Motor neuron (in vitro differentiated cells): ENCODE measurements at regions not wholly inside any gene's neighbourhood (a gene's known extent, or its start where the extent isn't known, plus 50 kb on each side); places are given as distances from the start of the nearest gene placed in this dataset.
"Not testable (repeated sequence)": the region's sequence is repeated elsewhere in the genome, so short reads cannot be mapped to it uniquely, and the experiment has no call there.

Experiments
- ATAC-seq, 8 experiments: fragments of 200-7000 bp; cut with Tn5 transposase; replicated peaks in 6 of 8; 2 replicates each; pipeline ENCODE4 v1.8.0; 2021; ENCODE audit warnings: mild to moderate bottlenecking in 8 of 8, moderate library complexity in 8 of 8
- H3K27ac ChIP-seq, 2 donors: fragments of 250-450 bp; sonication (Bioruptor Pico); 2 replicates each; pipeline ENCODE4 v1.9.0; 2021; ENCODE audit warnings: antibody characterized with exemption in 2 of 2, mild to moderate bottlenecking in 2 of 2, moderate library complexity in 1 of 2
- H3K4me1 ChIP-seq, 2 donors: fragments of 250-450 bp; sonication (Bioruptor Pico); replicated peaks in 1 of 2; 2 replicates each; pipeline ENCODE4 v1.6.1; 2021; ENCODE audit warnings: antibody characterized with exemption in 2 of 2, mild to moderate bottlenecking in 2 of 2, moderate library complexity in 1 of 2
- H3K4me3 ChIP-seq, 5 donors: fragments of 250-450 bp; sonication (Bioruptor Pico); 2 replicates each; pipeline ENCODE4 v1.9.0; 2021; ENCODE audit warnings: antibody characterized with exemption in 5 of 5, mild to moderate bottlenecking in 5 of 5, moderate library complexity in 4 of 5
- WGBS, 10 experiments: fragments of 450-650 bp; shearing (Covaris generic); methylation state at CpG; one replicate each; pipeline ENCODE4 v1.0.0; 2022; 5-methylcytosine and 5-hydroxymethylcytosine counted together
- in situ Hi-C, 9 experiments: fragments of 400-800 bp; cut with MboI; loops; one replicate each; pipeline ENCODE4 v1.15.0; 2021; ENCODE audit warnings: low sequenced_read_pairs in 9 of 9, low pct_unique_long_range_greater_than_20kb in 2 of 9; ENCODE audit not compliant: unreplicated experiment in 9 of 9

DNA sequence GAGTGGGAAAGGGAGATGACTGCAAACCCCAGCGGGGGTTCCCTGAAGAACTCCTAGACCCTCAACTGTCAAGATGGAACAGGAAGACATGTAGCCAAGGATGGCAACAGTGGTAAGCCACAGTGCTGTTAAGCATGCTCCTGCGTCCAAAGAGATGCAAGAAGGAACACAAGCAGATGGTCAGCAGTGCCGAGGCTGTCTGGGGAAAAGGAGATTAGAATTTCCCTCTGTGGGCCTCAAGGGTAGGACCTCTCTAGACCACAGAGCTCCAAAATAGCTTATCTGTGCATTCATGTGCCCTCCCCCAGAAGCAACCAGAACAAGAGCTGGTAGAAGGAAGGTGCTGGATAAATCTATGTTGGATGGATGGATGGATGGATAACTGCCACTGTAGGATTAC lies 82.0 kb upstream of the CPEB2 start:
- Histone ChIP-seq H3K4me3 (no peak overlapping the region), H3K4me1 (peaks cover 3 to 4% of the 10 kb centered on the region in 2 donors), H3K27ac (no peak overlapping the region)
- 25 to 100% (median 50%) methylated on average over 1 to 3 of the region's 3 CpGs; no CpG with 5 or more reads in 5 of the 10 experiments for WGBS, 10 experiments
- ATAC-seq: no peak
- in situ Hi-C loops: no loop called here

DNA sequence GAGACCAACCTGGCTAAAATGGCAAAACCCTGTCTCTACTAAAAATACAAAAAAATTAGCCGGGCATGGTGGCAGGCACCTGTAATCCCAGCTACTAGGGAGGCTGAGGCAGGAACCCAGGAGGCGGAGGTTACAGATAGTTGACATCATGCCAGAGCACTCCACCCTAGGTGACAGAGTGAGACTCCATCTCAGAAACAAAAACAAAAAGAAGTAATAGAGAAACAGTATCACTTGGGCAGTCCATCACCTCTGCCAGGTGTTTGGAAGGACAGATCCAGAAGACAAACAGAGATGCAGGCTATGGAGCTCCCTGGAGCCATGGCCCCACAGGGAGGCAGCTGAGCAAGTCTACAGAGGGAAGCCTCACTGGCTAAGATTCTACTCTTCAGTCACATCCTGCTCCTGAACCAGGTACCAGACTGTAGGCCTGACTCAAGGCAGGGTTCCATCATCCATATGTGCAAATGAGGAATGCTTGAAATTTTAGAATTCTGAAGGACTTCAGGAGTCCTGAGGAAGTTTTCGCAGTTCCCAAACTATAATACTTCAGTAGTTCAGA lies 81.4 kb upstream of the CPEB2 start:
- peaks cover 3 to 4% of the 10 kb centered on the region in 2 donors for H3K4me1 ChIP-seq
- no peak for ATAC-seq
- in situ Hi-C loops: no loop called here
- WGBS, 10 experiments: 58 to 100% (median 100%) methylated on average over 1 to 3 of the region's 3 CpGs; no CpG with 5 or more reads in 4 of the 10 experiments
- no peak overlapping the region for H3K27ac ChIP-seq
- H3K4me3 ChIP-seq: no peak overlapping the region

DNA sequence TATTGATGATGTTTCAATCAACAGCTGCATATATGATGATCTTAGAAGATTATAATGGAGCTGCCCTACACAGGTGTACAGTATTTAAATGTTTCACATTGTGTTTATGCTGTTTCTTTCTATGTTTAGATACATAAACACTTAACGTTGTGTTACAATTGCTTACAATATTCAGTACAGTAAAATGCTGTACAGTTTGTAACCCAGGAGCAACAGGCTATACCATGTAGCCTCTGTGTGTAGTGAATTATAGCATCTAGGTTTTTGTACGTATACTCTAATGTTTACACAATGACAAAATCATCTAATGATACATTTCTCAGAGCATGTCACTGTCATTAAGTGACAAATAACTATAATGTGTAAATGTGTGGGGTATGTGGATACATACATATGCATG lies 80.5 kb upstream of the CPEB2 start:
- ATAC-seq, H3K4me3 ChIP-seq, H3K27ac ChIP-seq, H3K4me1 ChIP-seq, in situ Hi-C loops: not testable (repeated sequence)
- WGBS, 10 experiments: 80 to 100% (median 84%) methylated on average over 1 to 2 of the region's 2 CpGs; no CpG with 5 or more reads in 4 of the 10 experiments

DNA sequence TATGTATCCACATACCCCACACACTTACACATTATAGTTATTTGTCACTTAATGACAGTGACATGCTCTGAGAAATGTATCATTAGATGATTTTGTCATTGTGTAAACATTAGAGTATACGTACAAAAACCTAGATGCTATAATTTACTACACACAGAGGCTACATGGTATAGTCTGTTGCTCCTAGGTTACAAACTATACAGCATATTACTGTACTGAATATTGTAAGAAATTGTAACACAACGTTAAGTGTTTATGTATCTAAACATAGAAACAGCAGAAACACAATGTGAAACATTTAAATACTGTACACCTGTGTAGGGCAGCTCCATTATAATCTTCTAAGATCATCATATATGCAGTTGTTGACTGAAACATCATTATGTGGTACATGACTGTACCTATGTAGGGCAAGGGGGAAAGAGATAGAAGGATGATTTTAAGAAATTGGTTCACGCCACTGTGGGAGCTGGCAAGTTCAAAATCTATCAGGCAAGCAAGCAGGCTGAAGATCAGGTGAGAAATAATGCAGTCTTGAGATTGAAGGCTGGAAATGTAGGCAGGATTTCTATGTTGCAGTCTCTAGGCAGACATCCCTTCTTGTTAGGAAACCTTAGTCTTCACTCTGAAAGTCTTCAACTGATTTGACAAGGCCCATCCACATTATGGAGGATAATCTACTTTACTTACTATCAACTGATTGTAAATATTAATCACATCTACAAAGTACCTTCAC lies 78.0 kb upstream of the CPEB2 start:
- in situ Hi-C loops: no loop called here
- 33 to 97% (median 82%) methylated on average over 1 to 3 of the region's 3 CpGs; no CpG with 5 or more reads in 4 of the 10 experiments for WGBS, 10 experiments
- no peak for ATAC-seq

DNA sequence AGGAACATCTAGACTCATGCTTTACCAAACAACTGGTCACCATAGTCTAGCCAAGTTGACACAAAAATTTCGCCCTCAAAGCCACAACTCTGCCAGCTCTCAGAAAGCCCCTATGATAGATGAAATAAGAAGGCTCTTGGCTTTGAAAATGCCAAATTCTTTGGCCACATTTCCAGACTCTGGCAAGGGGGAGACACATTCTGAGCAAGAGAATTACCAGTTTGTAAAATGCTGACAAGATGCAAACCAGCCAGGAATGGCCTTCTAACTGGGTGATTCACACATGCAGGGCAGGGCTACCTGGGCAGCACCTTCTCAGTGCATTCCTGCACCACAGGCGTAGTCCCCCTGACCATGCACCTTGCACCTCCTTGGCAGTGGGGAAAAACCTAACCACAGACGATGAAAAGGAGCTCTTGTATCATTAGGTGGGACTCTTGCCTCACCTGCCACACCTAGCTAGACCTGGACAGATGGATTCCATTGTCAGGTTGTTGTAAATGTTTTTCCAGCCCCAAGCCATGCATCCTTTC lies 77.4 kb upstream of the CPEB2 start:
- ATAC-seq: no peak
- Histone ChIP-seq H3K4me1 (no peaks in the 10 kb centered on the region), H3K4me3 (no peak overlapping the region), H3K27ac (no peak overlapping the region)
- in situ Hi-C loops: no loop called here
- WGBS, 10 experiments: 0 to 100% (median 25%) methylated on average over 1 to 3 of the region's 3 CpGs; no CpG with 5 or more reads in 5 of the 10 experiments

More for the DNA sequence above, 78.0 kb upstream of the CPEB2 start:
- Histone ChIP-seq H3K4me1 (no peaks in the 10 kb centered on the region), H3K27ac (no peak overlapping the region), H3K4me3 (no peak overlapping the region)

DNA sequence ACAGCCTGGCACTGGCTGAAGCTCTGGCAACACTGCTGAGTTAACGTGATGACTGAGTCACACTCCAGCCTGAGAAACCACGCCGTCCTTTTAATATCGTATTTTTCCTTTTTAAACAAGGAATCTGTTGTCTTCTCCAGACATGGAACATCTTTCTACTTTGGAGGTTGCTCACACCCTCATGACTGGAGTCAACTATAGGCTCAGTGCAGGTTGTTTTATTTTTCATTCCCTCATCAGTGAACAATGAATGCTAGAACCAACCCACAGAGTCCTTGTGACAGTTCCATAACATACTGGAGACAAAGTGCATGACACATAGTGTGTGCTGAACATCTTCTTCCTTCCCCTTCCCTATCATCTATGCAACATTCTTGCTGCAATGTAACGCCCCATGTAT lies 76.8 kb upstream of the CPEB2 start:
- in situ Hi-C loops: no loop called here
- 14 to 93% (median 60%) methylated on average over 1 to 5 of the region's 5 CpGs; no CpG with 5 or more reads in 3 of the 10 experiments for WGBS, 10 experiments
- H3K4me3 ChIP-seq: no peak overlapping the region
- no peak for ATAC-seq
- H3K4me1 ChIP-seq: no peaks in the 10 kb centered on the region
- H3K27ac ChIP-seq: no peak overlapping the region

DNA sequence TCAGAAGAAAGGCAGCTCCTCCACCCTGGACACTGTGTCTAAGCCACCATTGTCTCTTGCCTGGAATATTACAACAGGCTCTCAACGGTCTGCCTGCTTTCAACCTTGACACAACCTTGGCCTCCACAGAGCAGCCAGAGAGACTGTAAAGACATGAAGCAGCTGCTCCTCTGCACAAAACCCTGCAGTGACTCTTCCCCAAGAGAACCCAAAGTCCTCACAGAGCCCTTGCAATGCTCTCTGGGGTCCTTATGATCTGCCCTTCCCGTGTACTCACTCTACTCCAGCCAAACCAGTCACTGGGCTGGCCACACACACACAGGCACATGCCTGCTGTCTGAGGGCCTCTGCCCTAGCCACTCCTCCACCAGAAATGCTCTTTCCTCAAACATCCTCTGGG lies 75.9 kb upstream of the CPEB2 start:
- Histone ChIP-seq H3K4me1 (no peaks in the 10 kb centered on the region), H3K4me3 (no peak overlapping the region), H3K27ac (no peak overlapping the region)
- in situ Hi-C loops: no loop called here
- WGBS, 10 experiments: 50 to 90% (median 72%) methylated on average over 1 to 2 of the region's 2 CpGs; no CpG with 5 or more reads in 6 of the 10 experiments
- no peak for ATAC-seq

DNA sequence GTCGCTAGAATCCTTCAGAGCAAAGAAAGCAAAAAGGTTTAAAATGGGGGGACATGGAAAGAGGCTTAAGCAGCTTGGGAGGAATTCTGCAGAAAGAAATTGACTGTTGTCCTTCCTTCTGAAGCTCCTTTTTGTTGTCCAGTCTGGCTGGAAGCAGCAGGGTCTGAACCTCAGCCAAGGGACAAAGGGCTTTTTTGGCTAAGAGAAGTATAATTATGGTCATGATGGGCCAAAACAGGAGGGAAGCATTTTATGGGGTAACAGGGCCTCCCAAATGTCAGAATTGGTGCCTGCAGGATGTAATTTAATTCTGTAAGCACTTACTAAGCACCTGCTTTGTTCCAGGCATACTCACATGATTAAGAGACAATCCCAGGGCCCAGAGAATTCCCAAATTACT lies 74.2 kb upstream of the CPEB2 start:
- in situ Hi-C loops: no loop called here
- H3K4me1 ChIP-seq: no peaks in the 10 kb centered on the region
- 20 to 100% (median 78%) methylated on average over 1 of the region's 1 CpG; no CpG with 5 or more reads in 2 of the 10 experiments for WGBS, 10 experiments
- H3K4me3 ChIP-seq: no peak overlapping the region
- no peak overlapping the region for H3K27ac ChIP-seq
- ATAC-seq: no peak

DNA sequence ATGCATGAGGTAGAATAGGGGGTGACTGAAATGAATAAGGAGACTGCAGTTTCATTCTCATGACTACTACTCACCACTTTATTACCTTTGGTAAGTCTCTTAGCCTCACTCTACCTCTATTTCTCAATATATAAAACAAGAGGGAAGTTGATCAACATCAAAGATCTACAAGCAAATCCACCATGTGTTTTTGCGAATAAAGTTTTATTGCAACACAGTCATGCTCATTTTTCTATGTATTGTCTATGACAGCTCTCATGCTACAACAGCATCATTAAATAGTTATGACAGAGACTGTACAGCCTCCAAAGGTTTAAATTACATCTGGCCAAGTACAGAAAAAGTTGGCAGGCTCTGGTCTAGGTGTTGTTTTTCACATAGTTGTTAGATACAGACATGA lies 72.6 kb upstream of the CPEB2 start:
- H3K4me3 ChIP-seq: no peak overlapping the region
- 44 to 100% (median 100%) methylated on average over 1 of the region's 1 CpG; no CpG with 5 or more reads in 3 of the 10 experiments for WGBS, 10 experiments
- in situ Hi-C loops: no loop called here
- H3K4me1 ChIP-seq: no peaks in the 10 kb centered on the region
- H3K27ac ChIP-seq: no peak overlapping the region
- ATAC-seq: no peak

DNA sequence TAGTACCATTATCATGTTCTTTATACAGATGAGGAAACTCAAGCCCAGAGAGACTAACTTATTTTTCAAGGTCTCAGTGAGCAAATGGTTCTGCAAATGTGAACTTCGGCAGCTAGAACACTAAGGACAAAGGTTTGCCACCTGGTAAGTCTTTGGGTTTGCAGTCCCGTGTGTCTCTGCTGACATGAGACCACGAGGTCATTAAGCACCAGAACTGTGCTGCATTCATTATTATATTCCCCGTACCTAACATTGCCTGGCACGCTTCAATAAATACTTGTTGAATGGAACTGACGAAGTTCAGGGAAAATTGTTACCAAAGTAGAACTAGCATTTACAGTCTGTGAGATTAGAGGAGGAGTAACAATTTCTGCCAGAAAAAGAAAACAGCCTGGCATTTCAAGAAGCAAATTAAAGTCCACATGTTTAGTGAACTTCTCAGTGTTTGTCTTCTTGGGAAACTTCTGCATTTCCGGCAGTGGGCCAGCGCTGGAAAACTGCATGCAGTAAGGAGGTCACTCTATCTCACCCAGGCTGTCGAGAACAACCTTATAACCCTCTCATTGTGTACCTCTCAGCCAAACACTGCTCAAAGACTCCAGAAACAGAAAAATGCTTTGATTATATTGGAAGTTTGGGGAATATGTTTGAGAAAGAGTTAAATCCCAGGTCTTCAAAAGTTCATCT lies 67.4 kb upstream of the CPEB2 start:
- in situ Hi-C loops: no loop called here
- no peak overlapping the region for H3K4me3 ChIP-seq
- 17 to 100% (median 66%) methylated on average over 1 to 9 of the region's 9 CpGs for WGBS, 10 experiments
- no peak overlapping the region for H3K27ac ChIP-seq
- no peaks in the 10 kb centered on the region for H3K4me1 ChIP-seq
- no peak for ATAC-seq

DNA sequence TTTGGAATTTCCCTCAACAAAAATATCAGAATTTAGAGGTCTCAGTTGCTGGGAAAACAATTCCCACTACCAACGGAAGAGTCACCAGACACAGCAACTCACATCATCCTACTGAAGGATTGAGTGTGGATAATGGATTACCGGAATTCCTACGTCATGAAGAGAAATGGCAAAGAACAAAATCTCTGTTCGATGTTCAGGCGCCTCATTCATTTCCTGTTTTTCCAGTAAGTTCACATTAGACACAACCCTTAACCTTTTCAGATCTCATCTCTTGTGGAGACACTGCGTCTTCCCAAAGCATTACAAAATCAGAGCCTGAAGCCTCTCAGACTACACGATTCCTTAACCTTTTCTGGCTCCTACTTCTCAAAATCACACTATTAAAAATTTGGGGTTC lies 58.5 kb upstream of the CPEB2 start:
- in situ Hi-C loops: no loop called here

DNA sequence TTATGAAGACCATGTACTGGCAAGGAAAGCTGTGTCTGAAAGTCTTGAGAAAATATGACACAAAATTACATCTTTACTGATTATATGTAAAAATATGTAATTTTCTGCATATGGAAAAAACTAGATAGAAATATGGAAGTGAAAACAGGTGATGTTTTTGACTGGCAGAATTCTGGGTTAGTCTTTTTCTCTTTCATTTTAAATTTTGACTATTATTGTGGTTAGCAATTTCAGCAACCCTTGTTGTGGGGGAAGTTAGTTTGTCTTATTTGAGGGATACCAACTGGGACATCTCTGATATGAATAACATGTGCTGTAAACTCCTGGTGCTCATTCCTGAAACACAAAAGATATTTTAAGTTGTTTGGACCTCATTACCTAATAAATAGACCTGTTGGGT lies 49.9 kb upstream of the CPEB2 start:
- in situ Hi-C loops: no loop called here
- ATAC-seq: no peak
- no peaks in the 10 kb centered on the region for H3K4me1 ChIP-seq
- H3K4me3 ChIP-seq: no peak overlapping the region
- H3K27ac ChIP-seq: no peak overlapping the region

More for the DNA sequence above, 58.5 kb upstream of the CPEB2 start:
- H3K4me3 ChIP-seq: no peak overlapping the region
- H3K4me1 ChIP-seq: no peaks in the 10 kb centered on the region
- H3K27ac ChIP-seq: no peak overlapping the region
- ATAC-seq: no peak
- WGBS, 10 experiments: 20 to 98% (median 80%) methylated on average over 1 to 7 of the region's 7 CpGs; no CpG with 5 or more reads in 1 of the 10 experiments
